ENCODE measurements at regions not wholly inside any gene's neighbourhood (a gene's known extent, or its start where the extent isn't known, plus 50 kb on each side); places are given as distances from the start of the nearest gene placed in this dataset.

DNA sequence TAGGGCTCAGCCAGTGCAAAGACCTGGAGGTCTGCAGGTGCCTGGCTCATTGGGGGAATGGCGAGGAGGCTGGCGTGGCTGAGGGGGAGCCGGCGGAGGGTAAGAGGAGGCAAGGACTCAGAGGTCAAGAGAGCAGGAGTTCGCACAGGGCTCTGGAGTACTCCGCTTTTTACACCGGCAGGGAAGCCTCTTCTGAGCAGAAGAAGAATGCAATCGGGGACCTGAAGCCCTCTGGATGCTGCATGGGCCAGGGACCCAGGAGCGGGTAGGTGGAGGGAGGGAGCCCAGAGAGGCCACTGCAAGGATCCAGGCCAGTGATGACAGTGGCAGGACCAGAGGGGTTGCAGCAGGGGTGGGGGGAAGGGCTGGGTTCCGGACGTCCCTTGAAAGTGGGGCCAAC is 70.4 kb upstream of the TAMM41 start:
- Histone ChIP-seq H3K4me3 (no peak overlapping the region), H3K9me3 (no peaks in the 10 kb centered on the region), H3K27ac (no peak overlapping the region), H3K4me1 (no peaks in the 10 kb centered on the region), H3K4me2 (no peak overlapping the region)
- WGBS (ENCODE audit: missing lambda C conversion rate) = 52% methylated on average over 10 of the region's 11 CpGs
- POLR2A ChIA-PET = no interaction called here
- ATAC-seq (no peak), FAIRE-seq (no peak), DNase-seq (ENCODE audit: low read depth in 1 of 2, low spot score in 1 of 2) (no peak)
- CTCF ChIA-PET = no interaction called here
- TF ChIP-seq HOXA7 (CRISPR knock-in tag; IDR thresholded peaks at IDR 0.05) = no peak
- TF ChIP-seq SREBF2 (IDR thresholded peaks at IDR 0.05) = no peak
- no peak for TF ChIP-seq HOXB5 (CRISPR knock-in tag; IDR thresholded peaks at IDR 0.05)
- TF ChIP-seq, protein P1, sequence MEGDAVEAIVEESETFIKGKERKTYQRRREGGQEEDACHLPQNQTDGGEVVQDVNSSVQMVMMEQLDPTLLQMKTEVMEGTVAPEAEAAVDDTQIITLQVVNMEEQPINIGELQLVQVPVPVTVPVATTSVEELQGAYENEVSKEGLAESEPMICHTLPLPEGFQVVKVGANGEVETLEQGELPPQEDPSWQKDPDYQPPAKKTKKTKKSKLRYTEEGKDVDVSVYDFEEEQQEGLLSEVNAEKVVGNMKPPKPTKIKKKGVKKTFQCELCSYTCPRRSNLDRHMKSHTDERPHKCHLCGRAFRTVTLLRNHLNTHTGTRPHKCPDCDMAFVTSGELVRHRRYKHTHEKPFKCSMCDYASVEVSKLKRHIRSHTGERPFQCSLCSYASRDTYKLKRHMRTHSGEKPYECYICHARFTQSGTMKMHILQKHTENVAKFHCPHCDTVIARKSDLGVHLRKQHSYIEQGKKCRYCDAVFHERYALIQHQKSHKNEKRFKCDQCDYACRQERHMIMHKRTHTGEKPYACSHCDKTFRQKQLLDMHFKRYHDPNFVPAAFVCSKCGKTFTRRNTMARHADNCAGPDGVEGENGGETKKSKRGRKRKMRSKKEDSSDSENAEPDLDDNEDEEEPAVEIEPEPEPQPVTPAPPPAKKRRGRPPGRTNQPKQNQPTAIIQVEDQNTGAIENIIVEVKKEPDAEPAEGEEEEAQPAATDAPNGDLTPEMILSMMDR (IDR thresholded peaks at IDR 0.05) = no peak
- no peak for TF ChIP-seq GATA3 (IDR thresholded peaks at IDR 0.05; ENCODE audit: borderline replicate concordance)
- no peak for TF ChIP-seq RCOR1 (IDR thresholded peaks at IDR 0.05; ENCODE audit: low read depth, low read length)
- TF ChIP-seq, protein P2, sequence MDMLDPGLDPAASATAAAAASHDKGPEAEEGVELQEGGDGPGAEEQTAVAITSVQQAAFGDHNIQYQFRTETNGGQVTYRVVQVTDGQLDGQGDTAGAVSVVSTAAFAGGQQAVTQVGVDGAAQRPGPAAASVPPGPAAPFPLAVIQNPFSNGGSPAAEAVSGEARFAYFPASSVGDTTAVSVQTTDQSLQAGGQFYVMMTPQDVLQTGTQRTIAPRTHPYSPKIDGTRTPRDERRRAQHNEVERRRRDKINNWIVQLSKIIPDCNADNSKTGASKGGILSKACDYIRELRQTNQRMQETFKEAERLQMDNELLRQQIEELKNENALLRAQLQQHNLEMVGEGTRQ (IDR thresholded peaks at IDR 0.05) = no peak
- TF ChIP-seq NR3C1 (IDR thresholded peaks at IDR 0.05) = no peak
- no peak for TF ChIP-seq FOSB (CRISPR knock-in tag; IDR thresholded peaks at IDR 0.05)
- TF ChIP-seq SMC3 (IDR thresholded peaks at IDR 0.05) = no peak
- no peak for TF ChIP-seq ESRRA (IDR thresholded peaks at IDR 0.05; ENCODE audit: borderline replicate concordance, low read length)
- TF ChIP-seq, protein P3, sequence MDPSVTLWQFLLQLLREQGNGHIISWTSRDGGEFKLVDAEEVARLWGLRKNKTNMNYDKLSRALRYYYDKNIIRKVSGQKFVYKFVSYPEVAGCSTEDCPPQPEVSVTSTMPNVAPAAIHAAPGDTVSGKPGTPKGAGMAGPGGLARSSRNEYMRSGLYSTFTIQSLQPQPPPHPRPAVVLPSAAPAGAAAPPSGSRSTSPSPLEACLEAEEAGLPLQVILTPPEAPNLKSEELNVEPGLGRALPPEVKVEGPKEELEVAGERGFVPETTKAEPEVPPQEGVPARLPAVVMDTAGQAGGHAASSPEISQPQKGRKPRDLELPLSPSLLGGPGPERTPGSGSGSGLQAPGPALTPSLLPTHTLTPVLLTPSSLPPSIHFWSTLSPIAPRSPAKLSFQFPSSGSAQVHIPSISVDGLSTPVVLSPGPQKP (IDR thresholded peaks at IDR 0.05; ENCODE audit: low read depth, low read length) = no peak
- TF ChIP-seq NFE2L2 (conservative IDR thresholded peaks at IDR 0.05; ENCODE audit: low read length) = no peak
- TF ChIP-seq CBX8 (IDR thresholded peaks at IDR 0.05) = no peak
- TF ChIP-seq EHMT2 (IDR thresholded peaks at IDR 0.05; ENCODE audit: low read depth) = no peak

DNA sequence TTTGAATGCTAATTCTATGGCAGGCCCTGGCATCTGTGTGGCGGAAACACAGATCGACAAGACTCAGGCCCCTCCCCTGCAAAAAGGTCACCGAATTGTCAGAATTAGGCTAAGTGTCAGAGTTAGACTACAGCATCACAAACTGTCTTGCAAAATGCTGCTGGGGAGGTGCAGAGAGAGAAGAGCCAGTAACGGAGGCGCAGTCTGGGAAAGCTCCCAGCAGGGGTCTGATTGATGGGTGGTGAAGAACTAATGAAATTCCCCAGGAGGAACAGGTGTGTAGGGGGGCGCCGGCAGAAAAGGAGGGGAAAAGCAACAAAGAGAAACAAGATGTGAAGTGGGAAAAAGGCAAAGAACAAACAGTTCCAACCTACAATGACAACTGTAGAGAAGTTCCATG is 72.7 kb upstream of the TAMM41 start:
- no peak for DNase-seq (ENCODE audit: low read depth in 1 of 2, low spot score in 1 of 2)
- Histone ChIP-seq H3K4me3 (no peak overlapping the region), H3K4me1 (no peaks in the 10 kb centered on the region), H3K9me3 (no peaks in the 10 kb centered on the region), H3K27ac (no peak overlapping the region), H3K4me2 (no peak overlapping the region)
- ChIA-PET POLR2A (no interaction called here), CTCF (interaction anchor here (0.6 to 0.7 kb wide), 2 partner anchors 541 to 1158 kb away, joined by 3 to 4 read pairs; no protein-coding TSS in a partner anchor)
- WGBS (ENCODE audit: missing lambda C conversion rate) = 21% methylated on average over 7 of the region's 7 CpGs
- ATAC-seq = no peak
- FAIRE-seq = no peak
- no peak for TF ChIP-seq EHF (CRISPR knock-in tag; IDR thresholded peaks at IDR 0.05)
- no peak for TF ChIP-seq RFX5 (IDR thresholded peaks at IDR 0.05)
- TF ChIP-seq TP53 (CRISPR knock-in tag; IDR thresholded peaks at IDR 0.05) = no peak
- no peak for TF ChIP-seq HEYL (CRISPR knock-in tag; IDR thresholded peaks at IDR 0.05)
- TF ChIP-seq PHF8 (IDR thresholded peaks at IDR 0.05; ENCODE audit: borderline replicate concordance, low read depth) = no peak
- TF ChIP-seq KDM1A (IDR thresholded peaks at IDR 0.05; ENCODE audit: low read depth) = no peak
- no peak for TF ChIP-seq ZNF302 (CRISPR knock-in tag; IDR thresholded peaks at IDR 0.05)
- TF ChIP-seq, protein P3 (IDR thresholded peaks at IDR 0.05; ENCODE audit: low read depth, low read length) = no peak
- TF ChIP-seq NR3C1 (IDR thresholded peaks at IDR 0.05) = no peak
- TF ChIP-seq NFE2L2 (conservative IDR thresholded peaks at IDR 0.05; ENCODE audit: low read length) = no peak
- no peak for TF ChIP-seq ZFP36 (IDR thresholded peaks at IDR 0.05; ENCODE audit: borderline replicate concordance, partially characterized antibody)
- no peak for TF ChIP-seq RARB (CRISPR knock-in tag; IDR thresholded peaks at IDR 0.05)
- TF ChIP-seq, protein P4, sequence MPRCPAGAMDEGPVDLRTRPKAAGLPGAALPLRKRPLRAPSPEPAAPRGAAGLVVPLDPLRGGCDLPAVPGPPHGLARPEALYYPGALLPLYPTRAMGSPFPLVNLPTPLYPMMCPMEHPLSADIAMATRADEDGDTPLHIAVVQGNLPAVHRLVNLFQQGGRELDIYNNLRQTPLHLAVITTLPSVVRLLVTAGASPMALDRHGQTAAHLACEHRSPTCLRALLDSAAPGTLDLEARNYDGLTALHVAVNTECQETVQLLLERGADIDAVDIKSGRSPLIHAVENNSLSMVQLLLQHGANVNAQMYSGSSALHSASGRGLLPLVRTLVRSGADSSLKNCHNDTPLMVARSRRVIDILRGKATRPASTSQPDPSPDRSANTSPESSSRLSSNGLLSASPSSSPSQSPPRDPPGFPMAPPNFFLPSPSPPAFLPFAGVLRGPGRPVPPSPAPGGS (IDR thresholded peaks at IDR 0.05) = no peak
- TF ChIP-seq EP300 (IDR thresholded peaks at IDR 0.05) = no peak
- TF ChIP-seq, protein P1 (IDR thresholded peaks at IDR 0.05) = no peak
